ENCODE measurements at regions not wholly inside any gene's neighbourhood (a gene's known extent, or its start where the extent isn't known, plus 50 kb on each side); places are given as distances from the start of the nearest gene placed in this dataset.
"Not testable (repeated sequence)": the region's sequence is repeated elsewhere in the genome, so short reads cannot be mapped to it uniquely, and the experiment has no call there.

DNA sequence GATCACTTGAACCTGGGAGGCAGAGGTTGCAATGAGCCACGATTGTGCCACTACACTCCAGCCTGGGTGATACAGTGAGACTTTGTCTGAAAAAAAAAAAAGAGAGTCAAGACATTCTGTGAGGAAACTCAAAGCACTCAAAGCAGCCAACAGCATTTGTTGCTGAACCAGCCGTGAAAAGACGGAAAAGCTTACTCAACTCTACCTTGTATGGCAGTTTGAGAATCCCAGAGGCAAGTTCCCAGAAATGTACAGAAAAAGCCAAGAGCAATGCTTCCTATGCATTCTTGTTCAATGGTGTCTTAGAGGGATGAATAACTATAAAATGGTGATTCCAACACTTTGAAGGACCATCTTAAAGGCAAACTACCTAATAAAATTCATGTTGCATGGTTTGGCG lies 170.2 kb downstream of the HSD17B3 start:
- ATAC-seq, result no peak

DNA sequence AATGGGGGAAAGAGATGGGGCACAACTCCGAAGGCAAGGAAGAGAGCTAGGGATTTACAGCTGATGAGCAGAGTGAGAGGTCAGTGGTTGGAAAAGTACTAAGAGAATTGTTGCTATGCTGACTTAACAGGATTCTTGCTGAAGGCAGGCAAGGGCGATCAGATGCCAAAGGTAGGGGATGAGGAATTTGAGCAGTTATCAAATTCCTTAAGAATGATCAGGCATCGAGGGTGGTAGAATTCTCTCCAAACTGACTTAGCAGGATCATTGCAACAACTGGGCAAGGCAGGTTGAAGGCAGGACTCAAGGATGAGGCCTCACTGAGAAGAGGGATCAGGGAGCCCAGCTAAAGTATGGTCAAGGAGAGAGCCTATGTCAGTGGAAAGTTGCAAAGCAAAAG lies 171.0 kb downstream of the HSD17B3 start:
- ATAC-seq, result no peak

DNA sequence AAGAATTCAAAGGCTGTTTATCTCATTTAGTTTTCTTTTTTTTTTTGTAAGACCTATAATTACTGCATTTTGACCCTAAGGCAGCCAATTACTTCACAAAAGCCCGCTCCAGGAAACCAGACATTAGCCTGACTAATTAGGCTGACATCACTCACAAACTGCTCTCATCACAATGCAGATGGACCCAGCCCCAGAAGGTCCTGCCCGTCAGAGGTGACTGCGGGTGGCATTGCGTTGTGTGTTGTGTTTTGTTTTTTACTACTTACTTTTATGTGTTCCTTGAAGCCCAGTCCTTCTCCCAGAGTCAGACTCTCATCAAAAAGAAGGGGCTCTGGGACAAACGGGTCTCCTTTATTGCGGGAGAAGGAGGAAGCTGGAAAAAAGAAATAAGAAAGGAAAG lies 172.2 kb downstream of the HSD17B3 start:
- no peak for ATAC-seq

DNA sequence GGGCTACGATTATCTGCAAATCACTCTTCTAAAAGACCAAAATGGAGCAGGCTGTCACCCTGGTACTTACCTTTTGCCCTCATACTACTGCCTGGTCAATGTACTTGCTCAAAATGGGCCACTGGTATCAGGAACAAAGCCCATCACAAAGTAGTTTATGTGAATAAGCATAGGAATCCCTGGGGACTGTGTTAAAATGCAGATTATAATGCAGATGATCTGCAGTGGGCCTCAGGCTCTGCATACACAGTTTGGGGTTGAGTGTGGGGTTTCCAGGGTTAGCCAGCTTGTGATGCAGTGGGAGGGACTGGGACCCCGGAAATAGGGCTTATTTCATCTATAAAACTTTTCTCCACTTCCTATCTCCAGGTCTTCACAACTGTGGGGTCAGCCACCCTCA lies 173.1 kb downstream of the HSD17B3 start:
- ATAC-seq, result no peak

DNA sequence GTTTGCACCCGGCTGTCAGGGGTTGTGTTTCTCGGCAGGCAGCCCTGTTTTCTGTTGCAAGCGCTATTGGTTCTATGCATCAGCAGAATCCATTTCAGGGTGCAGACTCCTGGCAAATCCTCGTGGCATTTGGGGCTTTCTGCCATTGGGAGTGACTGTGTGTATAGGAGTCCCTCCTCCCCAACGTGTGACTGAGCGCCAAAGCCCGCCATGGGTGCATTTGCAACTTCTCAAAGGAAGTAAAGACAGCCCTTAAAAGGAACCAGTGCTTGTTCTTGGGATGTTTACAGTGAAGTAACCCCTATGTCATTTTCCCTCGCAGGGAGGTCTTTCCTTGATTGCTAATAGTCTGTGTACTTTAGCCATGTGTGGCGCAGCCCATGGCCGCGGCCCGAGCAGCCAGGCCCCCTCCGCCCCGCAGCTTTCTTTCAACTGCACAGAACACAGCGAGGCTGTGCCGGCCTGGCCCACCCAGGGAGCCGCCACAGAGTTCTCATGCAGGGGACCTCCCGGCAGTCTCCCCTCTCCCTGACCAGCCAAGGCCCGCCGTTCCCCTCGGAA lies 175.6 kb downstream of the HSD17B3 start:
- ATAC-seq, result no peak

DNA sequence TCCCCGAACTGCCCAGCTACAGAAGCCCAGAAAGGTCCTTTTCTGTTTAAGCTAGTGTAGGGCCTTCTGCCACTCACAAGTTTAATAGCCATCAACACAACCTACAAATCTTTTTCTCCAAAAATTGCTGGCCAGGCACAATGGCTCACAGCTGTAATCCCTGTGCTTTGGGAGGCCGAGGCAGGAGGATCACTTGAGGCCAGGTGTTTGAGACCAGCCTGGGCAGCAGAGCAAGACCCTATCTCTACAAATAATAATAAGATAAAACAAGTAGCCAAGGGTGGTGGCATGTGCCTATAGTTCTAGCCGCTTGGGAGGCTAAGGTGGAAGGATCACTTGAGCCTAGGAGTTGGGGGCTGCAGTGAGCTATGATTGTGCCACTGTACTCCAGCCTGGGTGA lies 176.4 kb downstream of the HSD17B3 start:
- no peak for ATAC-seq

DNA sequence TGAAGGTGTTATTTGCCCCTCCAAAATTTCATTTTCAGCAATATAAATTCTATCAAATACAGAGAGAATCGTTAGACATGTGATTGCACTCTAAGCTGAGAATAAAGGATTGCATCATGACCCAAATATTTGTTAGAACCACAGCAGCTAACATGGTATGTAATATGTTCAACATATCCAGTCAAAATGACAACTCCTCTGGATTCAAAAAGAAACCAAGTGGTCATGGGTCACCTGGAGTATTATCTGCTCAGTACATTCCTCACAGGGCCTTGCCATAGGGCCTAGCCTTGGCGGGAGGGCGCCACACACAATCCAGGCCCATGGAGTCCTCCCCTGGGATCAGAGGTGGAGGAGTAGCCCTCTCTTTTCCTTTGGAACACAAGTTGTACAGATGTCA lies 179.2 kb downstream of the HSD17B3 start:
- ATAC-seq, result no peak

DNA sequence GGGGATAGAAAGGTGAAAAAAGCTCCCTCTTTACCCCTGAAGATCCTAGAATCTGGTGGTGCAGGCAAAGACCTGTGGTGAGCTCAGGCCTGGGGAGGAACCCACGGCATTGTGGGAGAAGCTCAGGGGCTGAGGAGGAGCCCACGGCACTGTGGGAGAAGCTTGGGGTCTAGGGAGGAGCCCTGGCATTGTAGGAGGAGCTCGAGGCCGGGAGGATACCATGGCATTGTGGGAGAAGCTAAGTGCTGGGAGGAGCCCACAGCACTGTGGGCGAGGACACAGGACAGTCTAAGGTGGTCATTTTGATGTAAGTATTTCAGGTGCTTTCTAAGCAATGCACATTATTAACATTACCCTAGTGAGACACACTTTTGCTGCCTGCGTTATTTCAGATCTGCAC lies 179.7 kb downstream of the HSD17B3 start:
- no peak for ATAC-seq

DNA sequence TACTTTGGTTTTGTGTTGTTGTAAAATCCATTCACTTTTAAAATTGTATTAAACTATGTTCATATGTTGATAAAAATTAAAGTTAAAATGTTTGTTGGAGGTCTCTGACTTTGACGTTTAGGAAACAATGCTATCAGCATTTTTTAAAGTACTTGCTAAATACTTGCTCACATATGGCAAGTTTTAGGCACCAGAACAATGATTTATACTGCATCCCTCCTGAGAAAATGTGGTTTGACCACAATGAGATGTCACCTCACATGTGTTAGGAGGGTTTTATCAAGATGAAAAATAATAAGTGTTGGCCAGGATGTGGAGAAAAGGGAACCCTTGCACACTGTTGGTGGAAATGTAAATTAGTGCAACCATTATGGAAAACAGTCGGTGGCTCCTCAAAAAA lies 180.8 kb downstream of the HSD17B3 start:
- no peak for ATAC-seq

DNA sequence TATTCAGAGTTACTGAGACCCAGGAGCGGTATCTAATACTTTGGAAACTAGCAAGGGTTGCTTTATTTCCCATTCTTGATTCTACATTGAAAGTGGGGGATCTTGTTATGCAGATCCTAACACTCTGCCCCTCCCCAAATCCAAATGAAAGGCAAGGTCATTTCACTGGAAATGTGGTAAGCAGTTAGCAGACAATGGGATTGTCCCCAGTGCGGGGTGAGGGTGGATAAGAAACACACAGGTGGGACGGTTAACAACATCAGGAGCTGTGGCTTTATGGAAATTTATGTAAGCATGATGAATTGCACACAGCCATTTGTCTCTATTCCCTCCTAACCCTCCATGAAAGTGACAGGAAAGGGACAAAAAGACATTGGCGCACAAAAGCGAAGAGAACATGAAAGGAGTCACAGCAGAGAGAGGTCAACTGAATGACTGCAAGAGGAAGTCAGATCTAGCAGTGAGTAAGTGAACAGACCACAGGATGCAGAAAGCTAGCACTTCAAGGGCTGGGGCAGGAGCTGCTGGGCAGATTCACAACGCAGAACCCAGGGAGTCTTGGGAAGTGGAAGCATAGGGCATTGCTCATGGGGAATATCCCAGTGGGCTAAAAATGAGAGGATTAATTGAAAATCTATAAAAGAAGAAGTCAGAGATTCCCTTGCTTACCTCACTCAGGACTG lies 184.4 kb downstream of the HSD17B3 start:
- no peak for ATAC-seq

DNA sequence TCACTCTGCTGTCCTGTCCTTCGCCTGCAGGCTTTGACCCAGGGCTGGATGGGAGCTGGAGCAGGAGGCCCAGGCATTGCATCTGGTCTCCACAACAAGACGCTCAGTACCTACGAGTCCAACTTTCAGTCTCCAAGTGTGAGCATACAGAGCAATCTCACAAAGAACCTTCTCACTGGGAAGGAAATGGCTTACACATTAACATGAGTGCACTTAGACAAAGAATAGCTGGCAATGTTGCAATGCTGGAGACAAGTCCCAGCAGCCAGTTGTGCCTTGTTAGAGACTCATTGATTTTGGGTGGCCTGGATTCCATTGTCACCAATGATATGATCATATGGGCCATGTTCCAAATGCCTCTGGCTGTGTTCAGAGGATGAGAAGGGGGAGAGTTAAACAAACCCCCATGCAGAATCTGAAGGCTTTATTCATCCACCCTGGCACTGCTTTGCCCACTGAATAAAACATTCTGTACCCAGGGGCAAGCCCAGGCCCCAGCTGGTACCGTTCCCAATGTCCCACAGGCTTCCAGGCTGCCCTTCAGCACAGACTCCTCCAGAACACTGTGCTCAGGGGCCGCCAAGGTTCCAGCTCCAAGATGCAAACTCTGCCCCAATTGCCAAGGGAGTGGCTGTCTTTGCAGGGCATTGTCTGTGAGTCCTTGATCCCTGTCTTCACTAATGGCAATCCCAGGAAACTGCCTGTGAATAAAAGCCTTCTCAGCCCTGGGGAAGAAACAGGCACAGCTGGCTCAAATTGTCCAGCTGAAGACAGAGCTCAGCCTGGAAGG lies 185.5 kb downstream of the HSD17B3 start:
- ATAC-seq, result no peak

DNA sequence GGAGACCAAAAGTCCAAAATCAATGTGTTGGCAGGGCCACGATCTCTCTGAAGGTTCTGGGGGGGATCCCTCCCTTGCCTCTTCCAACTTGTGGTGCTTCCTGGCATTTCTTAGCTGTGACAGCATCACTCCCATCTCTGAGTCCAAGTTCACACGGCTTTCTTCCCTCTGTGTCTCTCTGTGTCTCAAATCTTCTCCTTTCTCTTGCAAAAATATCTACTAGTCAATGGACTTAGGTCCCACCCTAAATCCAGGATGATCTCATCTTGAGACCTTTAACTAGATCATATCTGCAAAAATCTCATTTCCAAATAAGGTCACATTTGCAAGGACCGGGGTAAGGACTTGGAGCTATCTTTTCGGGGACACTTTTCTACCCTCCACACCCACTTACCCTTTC lies 186.1 kb downstream of the HSD17B3 start:
- no peak for ATAC-seq

DNA sequence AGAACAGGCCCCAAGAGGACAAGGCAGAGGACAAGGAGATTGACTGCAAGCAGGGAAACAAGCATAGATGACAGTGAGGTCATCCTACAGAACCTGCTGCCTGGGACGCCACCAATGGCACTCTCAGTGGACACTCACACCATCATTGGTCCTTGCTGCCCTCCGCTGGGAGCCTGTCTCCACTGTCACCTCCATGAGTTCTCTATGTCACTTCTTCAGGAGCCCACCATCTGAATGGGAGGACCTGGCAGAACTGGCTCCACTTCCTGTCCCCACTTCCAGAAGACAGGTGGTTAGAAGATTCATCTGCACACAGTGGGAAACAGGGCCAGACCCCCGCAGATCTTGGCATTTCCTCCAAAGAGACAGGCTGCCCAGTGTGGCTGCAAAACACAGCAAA lies 188.9 kb downstream of the HSD17B3 start:
- ATAC-seq, result no peak

DNA sequence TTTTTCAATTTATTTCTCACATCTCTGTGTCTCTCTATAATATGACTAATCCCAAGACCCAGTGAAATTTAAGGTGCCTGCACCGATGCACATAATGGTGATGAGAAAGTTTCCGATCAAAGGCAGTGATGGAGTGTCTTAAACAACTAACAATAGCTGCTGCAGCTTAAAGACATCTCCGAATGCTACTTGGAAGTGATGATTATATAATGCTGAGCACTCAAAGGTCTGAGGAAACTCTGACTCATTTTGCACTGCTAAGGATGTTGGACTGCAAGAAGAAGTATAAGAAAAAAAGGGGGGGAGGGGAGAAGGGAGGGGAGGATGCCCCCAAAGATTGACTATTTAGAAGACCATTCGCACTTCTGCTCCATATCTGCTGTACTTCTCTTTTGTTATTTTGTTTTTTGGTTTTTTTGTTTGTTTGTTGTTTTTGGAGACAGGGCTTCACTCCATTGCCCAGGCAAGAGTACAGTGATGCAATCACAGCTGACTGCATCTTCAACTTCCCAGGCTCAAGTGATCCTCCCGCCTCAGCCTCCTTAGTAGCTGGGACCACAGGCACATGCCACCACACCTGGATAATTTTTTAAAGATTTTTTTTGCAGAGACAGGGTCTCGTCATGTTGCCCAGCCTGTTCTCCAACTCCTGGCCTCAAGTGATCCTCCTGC lies 192.2 kb downstream of the HSD17B3 start:
- ATAC-seq, result no peak

DNA sequence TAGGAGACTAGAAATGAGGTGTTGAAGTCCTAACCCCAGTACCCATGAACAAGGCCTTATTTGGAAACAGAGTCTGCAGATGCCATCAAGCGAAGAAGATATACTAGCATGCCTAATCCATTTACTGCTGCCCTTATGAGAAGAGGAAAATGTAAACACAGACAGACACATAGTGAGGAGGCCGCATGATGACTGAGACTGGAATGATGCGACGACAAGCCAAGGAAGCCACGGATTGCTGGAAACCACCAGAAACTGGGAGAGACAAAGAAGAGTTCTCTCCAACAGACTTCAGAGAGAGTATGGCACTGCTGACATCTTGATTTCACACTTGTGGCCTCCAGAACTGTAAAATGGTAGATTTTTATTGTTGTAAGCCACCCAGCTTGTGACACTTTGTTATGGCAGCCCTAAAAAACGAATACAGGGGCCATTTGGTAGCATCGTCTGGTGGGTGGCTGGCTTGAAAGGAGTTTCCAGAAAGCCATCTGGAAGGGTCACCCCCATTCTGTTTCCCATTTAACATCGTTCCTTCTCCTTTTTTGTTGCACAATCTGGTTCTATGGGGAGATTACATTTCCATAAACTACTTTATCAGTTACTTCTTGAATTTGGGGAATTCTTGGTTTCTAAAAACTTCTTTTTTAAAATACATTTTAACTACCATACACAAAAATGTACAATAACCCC lies 193.1 kb downstream of the HSD17B3 start:
- ATAC-seq, result no peak

DNA sequence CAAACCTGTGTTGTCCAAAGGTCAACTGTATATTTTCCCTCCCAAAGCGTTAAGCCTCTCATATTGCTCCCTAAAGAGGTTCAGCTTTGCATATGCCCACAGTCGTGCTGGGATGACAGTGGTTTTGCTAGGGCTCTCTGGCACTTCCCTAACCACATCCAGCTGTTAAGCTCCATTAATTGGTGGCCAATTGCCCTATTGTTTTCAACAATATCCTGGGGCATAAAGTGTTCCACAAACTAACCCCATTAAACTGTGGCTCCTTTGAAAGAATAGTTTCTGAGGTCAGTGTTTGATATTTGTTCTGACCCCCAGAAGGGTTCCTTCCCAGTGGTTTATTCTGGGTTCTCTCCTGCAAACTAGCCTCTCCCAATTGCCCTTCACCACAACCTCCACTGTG lies 194.5 kb downstream of the HSD17B3 start:
- ATAC-seq, result no peak

DNA sequence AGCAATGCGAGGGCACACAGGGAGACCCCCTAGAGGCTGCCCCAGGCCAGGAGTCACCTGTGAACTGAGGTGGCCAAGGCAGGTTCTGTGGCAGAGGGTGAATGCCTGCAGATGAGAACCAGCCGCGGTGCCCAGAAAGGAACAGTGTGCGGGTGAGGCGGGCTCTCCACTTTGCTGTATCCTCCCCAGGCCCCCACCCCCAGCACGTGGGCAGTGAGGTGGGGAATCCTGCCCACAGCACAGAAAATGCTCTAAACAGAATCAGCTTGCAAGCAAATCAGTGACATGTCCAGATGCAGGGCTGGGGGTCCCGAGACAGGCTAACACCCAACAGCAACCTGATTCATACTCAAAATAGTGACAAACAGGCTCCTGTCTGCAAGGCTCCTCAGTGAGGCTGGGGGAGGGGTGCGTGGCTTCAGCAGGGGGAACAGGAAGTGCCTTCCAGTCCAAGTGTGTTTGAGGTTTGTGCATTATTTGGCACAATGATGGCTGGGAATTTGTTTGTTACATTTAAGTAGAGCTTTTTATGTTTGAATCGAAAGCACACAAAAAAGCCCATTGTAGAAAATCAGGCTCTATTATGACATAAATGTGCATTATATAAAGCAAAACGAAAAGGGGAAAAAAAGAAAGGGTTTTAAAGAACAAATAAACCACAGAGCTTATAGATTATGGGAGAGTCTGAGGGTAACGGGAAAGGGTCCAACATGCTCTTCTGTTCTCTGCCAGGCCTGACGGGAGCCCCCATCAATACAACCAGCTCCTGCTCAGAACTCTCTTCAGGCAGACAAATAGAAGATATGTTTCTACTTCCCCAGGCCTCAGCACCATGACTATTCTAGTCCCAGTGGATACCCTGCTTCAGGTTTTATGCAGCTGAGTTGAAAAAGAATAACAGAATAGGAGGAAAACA lies 201.3 kb downstream of the HSD17B3 start:
- ATAC-seq, result no peak

DNA sequence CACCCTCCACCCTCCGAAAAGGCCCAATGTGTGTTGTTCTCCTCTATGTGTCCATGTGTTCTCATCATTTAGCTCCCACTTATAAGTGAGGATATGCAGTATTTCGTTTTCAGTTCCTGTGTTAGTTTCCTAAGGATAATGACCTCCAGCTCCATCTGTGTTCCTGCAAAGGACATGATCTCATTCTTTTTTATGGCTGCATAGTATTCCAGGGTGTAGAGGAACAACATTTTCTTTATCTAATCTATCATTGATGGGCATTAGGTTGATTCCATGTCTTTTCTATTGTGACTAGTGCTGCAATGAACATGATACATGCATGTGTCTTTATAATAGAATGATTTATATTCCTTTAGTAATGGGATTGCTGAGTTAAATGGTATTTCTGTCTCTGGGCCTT lies 211.3 kb downstream of the HSD17B3 start:
- ATAC-seq, result not testable (repeated sequence)

DNA sequence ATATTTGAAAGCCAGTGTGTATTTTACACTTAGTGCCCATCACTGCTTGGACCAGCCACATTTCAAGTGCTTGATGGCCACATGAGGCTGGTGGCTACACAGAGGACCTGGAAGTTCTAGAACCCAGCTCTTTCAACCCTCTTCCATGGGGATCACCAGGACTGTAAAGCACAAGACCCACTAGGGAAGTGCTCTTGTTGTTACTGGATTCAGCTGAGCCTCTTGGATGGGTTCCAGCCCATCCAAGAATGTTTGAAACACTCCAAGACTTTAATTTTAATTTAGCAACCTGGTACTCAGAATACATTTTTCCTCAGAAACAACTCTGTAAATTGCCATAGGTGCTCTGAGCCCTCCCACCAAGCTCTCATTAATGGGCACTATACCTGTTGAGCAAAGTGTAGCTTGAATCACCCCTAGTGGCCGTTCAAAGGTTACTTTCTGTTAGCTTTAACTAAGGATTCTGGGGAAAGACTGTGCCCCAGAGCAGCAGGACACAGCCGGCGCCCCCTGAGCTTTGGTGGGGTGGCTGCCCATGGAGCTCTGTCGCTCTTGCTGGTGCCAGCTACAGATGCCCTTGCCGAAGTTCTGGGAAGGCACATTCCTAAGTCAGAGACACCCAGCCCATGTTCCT lies 212.4 kb downstream of the HSD17B3 start:
- ATAC-seq, result no peak

DNA sequence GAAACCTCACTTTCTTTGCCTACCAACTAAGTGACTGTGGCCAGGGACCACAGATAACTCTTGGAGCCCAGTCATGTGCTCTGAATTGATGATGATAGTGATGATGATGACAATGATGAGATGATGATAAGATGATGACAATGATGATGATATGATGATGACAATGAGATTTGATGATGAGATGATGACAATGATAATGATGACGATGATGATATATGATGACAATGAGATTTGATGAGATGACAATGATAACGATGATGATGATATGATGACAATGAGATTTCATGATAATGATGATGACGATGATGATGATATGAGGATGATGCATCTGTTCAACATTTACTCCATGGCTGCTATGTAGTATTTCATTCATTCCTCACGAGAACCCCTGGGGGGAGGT lies 213.0 kb downstream of the ERCC6L2 start:
- no peak for ATAC-seq

DNA sequence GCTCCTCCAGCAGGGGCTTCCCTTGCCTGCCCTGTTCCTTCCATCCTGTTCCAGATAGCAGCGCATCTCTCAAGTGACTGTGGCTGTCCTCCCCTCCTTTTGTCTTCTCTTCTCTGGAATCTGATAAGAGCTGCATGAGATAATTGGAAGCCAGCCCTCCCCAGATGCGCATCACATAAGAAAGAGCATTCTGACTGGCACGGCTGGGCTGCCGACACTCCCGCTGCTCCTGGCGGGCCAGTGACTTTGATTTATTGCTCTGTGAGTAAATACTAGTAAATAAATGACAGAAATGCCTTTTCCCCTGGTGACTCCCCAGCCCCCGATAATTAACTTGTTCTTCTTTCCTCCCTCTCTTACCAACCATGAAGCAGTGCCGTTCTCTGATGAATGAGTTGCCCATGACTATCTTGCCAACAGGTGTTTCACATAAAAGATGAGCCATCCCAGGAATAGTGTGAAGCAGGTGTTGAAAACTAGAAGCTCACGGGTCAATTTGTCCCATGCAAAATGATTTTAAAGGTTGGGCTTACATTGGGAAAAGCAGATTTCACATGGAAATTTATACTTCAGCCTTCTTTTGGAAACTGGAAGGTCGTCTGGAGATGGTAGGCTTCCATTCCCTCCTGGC lies 212.3 kb downstream of the ERCC6L2 start:
- ATAC-seq, result no peak
